ENCODE measurements at regions not wholly inside any gene's neighbourhood (a gene's known extent, or its start where the extent isn't known, plus 50 kb on each side); places are given as distances from the start of the nearest gene placed in this dataset.

DNA sequence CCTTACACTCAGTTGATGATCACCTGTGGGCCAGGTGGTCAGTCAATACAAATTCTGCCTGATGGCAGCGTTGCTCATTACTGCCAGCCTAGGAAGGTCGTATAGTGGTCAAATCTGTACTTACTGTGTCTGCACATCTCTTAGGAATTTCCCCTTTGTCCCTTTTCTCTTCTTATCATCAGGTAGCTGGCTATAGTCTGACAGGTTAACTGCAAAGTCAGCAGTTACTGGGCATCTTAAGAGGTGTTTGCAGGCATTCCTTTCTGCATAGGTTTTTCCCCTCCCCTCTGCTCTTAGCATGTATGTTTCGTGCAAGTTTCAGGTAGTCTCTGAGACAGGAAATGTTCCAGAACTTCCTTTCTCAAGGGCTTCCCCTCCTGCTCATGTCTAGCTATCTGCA is 298.7 kb downstream of the LRRIQ3 start:
- no peak for TF ChIP-seq CTCF (conservative IDR thresholded peaks at IDR 0.05)
- TF ChIP-seq EZH2 (IDR thresholded peaks at IDR 0.05; ENCODE audit: low read depth), result no peak

All from PC-9 (cell line).